Brain microvascular endothelial cell (primary cell): ENCODE measurements at regions not wholly inside any gene's neighbourhood (a gene's known extent, or its start where the extent isn't known, plus 50 kb on each side); places are given as distances from the start of the nearest gene placed in this dataset.
"Not testable (repeated sequence)": the region's sequence is repeated elsewhere in the genome, so short reads cannot be mapped to it uniquely, and the experiment has no call there.

Experiments
- DNase-seq: peaks from one replicate; pipeline ENCODE4 v3.0.0-alpha.2; 2020
- H3K27ac ChIP-seq: fragments of 250-450 bp; sonication (Bioruptor Pico); 2 replicates; pipeline ENCODE4 v1.5.1; 2020; ENCODE audit warnings: mild to moderate bottlenecking, moderate library complexity
- H3K27me3 ChIP-seq: fragments of 250-450 bp; sonication (Bioruptor Pico); replicated peaks from 2 replicates; pipeline ENCODE4 v1.5.1; 2020; ENCODE audit warnings: mild to moderate bottlenecking
- H3K36me3 ChIP-seq: fragments of 250-450 bp; sonication (Bioruptor Pico); replicated peaks from 2 replicates; pipeline ENCODE4 v1.5.1; 2020; ENCODE audit warnings: mild to moderate bottlenecking
- H3K4me3 ChIP-seq: 2 replicates; pipeline ENCODE4 v1.5.1; 2011; ENCODE audit warnings: low read depth, mild to moderate bottlenecking, control low read depth, low read length, moderate library complexity
- CTCF ChIP-seq: IDR thresholded peaks from 2 replicates; pipeline ENCODE4 v1.5.1; 2011; ENCODE audit warnings: low read depth, mild to moderate bottlenecking, moderate library complexity, low read length, control low read depth, inconsistent platforms; ENCODE audit errors: missing control alignments
- in situ Hi-C: cut with HindIII; loops from 2 replicates; pipeline ENCODE4 v1.10.0; 2017; ENCODE audit warnings: low sequenced_read_pairs, low pct_ligation_motif_present

GRCh38 chr1:228845101-228845500, 109.8 kb downstream of the RHOU start:
- in situ Hi-C loops: no loop called here
- no peak for DNase-seq
- H3K27ac ChIP-seq: no peak overlapping the region
- H3K27me3 ChIP-seq: no peaks in the 10 kb centered on the region
- H3K36me3 ChIP-seq: no peaks in the 10 kb centered on the region
- TF ChIP-seq CTCF: no peak
- H3K4me3 ChIP-seq: no peak overlapping the region

- DNase-seq: no peak
- TF ChIP-seq CTCF: no peak
- Histone ChIP-seq H3K36me3 (no peaks in the 10 kb centered on the region), H3K4me3 (no peak overlapping the region), H3K27me3 (no peaks in the 10 kb centered on the region), H3K27ac (no peak overlapping the region)
- in situ Hi-C loops: no loop called here
These were observed 111.7 kb downstream of the RHOU start for GRCh38 chr1:228846952-228847351.

GRCh38 chr1:228847451-228847850, 112.2 kb downstream of the RHOU start:
- DNase-seq, H3K27me3 ChIP-seq, in situ Hi-C loops: not testable (repeated sequence)

GRCh38 chr1:228848406-228848805, 113.1 kb downstream of the RHOU start:
- no peak for TF ChIP-seq CTCF
- Histone ChIP-seq H3K36me3 (no peaks in the 10 kb centered on the region), H3K27ac (no peak overlapping the region), H3K4me3 (no peak overlapping the region), H3K27me3 (no peaks in the 10 kb centered on the region)
- in situ Hi-C loops: no loop called here
- DNase-seq: no peak

More at GRCh38 chr1:228847451-228847850, 112.2 kb downstream of the RHOU start:
- H3K4me3 ChIP-seq, H3K27ac ChIP-seq, H3K36me3 ChIP-seq: not testable (repeated sequence)

GRCh38 chr1:228849011-228849541, 113.8 kb downstream of the RHOU start:
- no peak for TF ChIP-seq CTCF
- H3K36me3 ChIP-seq: no peaks in the 10 kb centered on the region
- no peaks in the 10 kb centered on the region for H3K27me3 ChIP-seq
- H3K4me3 ChIP-seq: no peak overlapping the region
- DNase-seq: no peak
- no peak overlapping the region for H3K27ac ChIP-seq
- in situ Hi-C loops: no loop called here

- Histone ChIP-seq H3K27me3 (no peaks in the 10 kb centered on the region), H3K4me3 (no peak overlapping the region), H3K36me3 (no peaks in the 10 kb centered on the region), H3K27ac (no peak overlapping the region)
- no peak for TF ChIP-seq CTCF
- no peak for DNase-seq
- in situ Hi-C loops: no loop called here
These were observed 115.1 kb downstream of the RHOU start for GRCh38 chr1:228850141-228851100.
